H9 (cell line): ENCODE measurements at regions not wholly inside any gene's neighbourhood (a gene's known extent, or its start where the extent isn't known, plus 50 kb on each side); places are given as distances from the start of the nearest gene placed in this dataset.

Experiments
- DNase-seq: peaks from one replicate; pipeline ENCODE4 v3.0.0-alpha.2; 2017
- H2AFZ ChIP-seq: one replicate; pipeline ENCODE4 v1.6.1; 2013; ENCODE audit warnings: mild to moderate bottlenecking, low read length, control low read depth, moderate library complexity
- H2AK5ac ChIP-seq: 2 replicates; pipeline ENCODE4 v1.6.1; 2013; ENCODE audit warnings: low read length, control low read depth, mixed read lengths; ENCODE audit not compliant: insufficient read length
- H2BK120ac ChIP-seq: one replicate; pipeline ENCODE4 v1.6.1; 2013; ENCODE audit warnings: low read depth, mild to moderate bottlenecking, low read length, control low read depth, inconsistent platforms; ENCODE audit not compliant: poor library complexity, severe bottlenecking
- H2BK12ac ChIP-seq: 2 replicates; pipeline ENCODE4 v1.6.1; 2013; ENCODE audit warnings: low read length, control low read depth, mixed read lengths, low read depth; ENCODE audit not compliant: insufficient read length
- H2BK15ac ChIP-seq: 2 replicates; pipeline ENCODE4 v1.6.1; 2013; ENCODE audit warnings: low read depth, low read length, control low read depth
- H2BK20ac ChIP-seq: one replicate; pipeline ENCODE4 v1.6.1; 2013; ENCODE audit warnings: low read depth, mild to moderate bottlenecking, low read length, control low read depth, inconsistent platforms; ENCODE audit not compliant: poor library complexity, severe bottlenecking
- H2BK5ac ChIP-seq: 2 replicates; pipeline ENCODE4 v1.6.1; 2013; ENCODE audit warnings: low read length, control low read depth, mixed read lengths; ENCODE audit not compliant: insufficient read length
- H3K14ac ChIP-seq: 2 replicates; pipeline ENCODE4 v1.6.1; 2013; ENCODE audit warnings: low read length, control low read depth; ENCODE audit not compliant: insufficient read depth
- H3K18ac ChIP-seq: 2 replicates; pipeline ENCODE4 v1.6.1; 2013; ENCODE audit warnings: low read depth, mild to moderate bottlenecking, mixed read lengths, low read length, control low read depth; ENCODE audit not compliant: insufficient read length
- H3K23ac ChIP-seq: 2 replicates; pipeline ENCODE4 v1.6.1; 2013; ENCODE audit warnings: low read length, control low read depth, mixed read lengths, low read depth; ENCODE audit not compliant: insufficient read length
- H3K23me2 ChIP-seq: 2 replicates; pipeline ENCODE4 v1.6.1; 2013; ENCODE audit warnings: low read depth, mild to moderate bottlenecking, mixed read lengths, low read length, control low read depth; ENCODE audit not compliant: insufficient read length, poor library complexity, severe bottlenecking
- H3K27ac ChIP-seq: 2 replicates; pipeline ENCODE4 v1.5.1; 2013; ENCODE audit warnings: low read length, control low read depth, mixed read lengths, low read depth; ENCODE audit not compliant: insufficient read length
- H3K27me3 ChIP-seq: 2 replicates; pipeline ENCODE4 v1.6.1; 2013; ENCODE audit warnings: low read length, control low read depth, inconsistent platforms; ENCODE audit not compliant: insufficient read depth
- H3K4ac ChIP-seq: 2 replicates; pipeline ENCODE4 v1.6.1; 2013; ENCODE audit warnings: low read depth, mild to moderate bottlenecking, control low read depth, inconsistent platforms, low read length, moderate library complexity
- H3K4me1 ChIP-seq: 2 replicates; pipeline ENCODE4 v1.6.1; 2013; ENCODE audit warnings: low read length, control low read depth, inconsistent platforms; ENCODE audit not compliant: insufficient read depth
- H3K4me2 ChIP-seq: 2 replicates; pipeline ENCODE4 v1.6.1; 2013; ENCODE audit warnings: low read length, control low read depth, mixed read lengths; ENCODE audit not compliant: insufficient read length, insufficient read depth
- H3K56ac ChIP-seq: 2 replicates; pipeline ENCODE4 v1.6.1; 2013; ENCODE audit warnings: low read depth, mild to moderate bottlenecking, mixed read lengths, low read length, control low read depth; ENCODE audit not compliant: insufficient read length
- H3K79me1 ChIP-seq: 2 replicates; pipeline ENCODE4 v1.6.1; 2013; ENCODE audit warnings: low read depth, mild to moderate bottlenecking, moderate library complexity, low read length, control low read depth, inconsistent platforms; ENCODE audit not compliant: insufficient read depth, poor library complexity, severe bottlenecking
- H3K79me2 ChIP-seq: 2 replicates; pipeline ENCODE4 v1.6.1; 2013; ENCODE audit warnings: low read length, control low read depth, inconsistent platforms; ENCODE audit not compliant: insufficient read depth
- H3K9ac ChIP-seq: 2 replicates; pipeline ENCODE4 v1.6.1; 2013; ENCODE audit warnings: low read length, control low read depth, mixed read lengths; ENCODE audit not compliant: insufficient read length; ENCODE audit errors: extremely low read depth
- H3K9me3 ChIP-seq: one replicate; pipeline ENCODE4 v1.6.1; 2013; ENCODE audit warnings: low read depth, low read length, inconsistent platforms; ENCODE audit not compliant: control insufficient read depth
- H3T11ph ChIP-seq: one replicate; pipeline ENCODE4 v1.6.1; 2013; ENCODE audit warnings: mild to moderate bottlenecking, low read length, control low read depth, inconsistent platforms
- H4K20me1 ChIP-seq: one replicate; pipeline ENCODE4 v1.6.1; 2013; ENCODE audit not compliant: control insufficient read depth, insufficient read length, insufficient read depth
- H4K5ac ChIP-seq: 2 replicates; pipeline ENCODE4 v1.6.1; 2013; ENCODE audit warnings: low read depth, mild to moderate bottlenecking, mixed read lengths, low read length, control low read depth; ENCODE audit not compliant: insufficient read length
- H4K8ac ChIP-seq: replicated peaks from 2 replicates; pipeline ENCODE4 v1.6.1; 2013; ENCODE audit warnings: low read length, control low read depth, mixed read lengths, low read depth; ENCODE audit not compliant: insufficient read length
- H4K91ac ChIP-seq: 2 replicates; pipeline ENCODE4 v1.6.1; 2013; ENCODE audit warnings: low read depth, mild to moderate bottlenecking, moderate library complexity, mixed read lengths, low read length, control low read depth; ENCODE audit not compliant: insufficient read length
- H3K27ac Mint-ChIP-seq, 3 experiments: 2 replicates in 2 of 3; 3 replicates in 1 of 3; pipeline ENCODE4 v1.8.0; 2020 to 2021; ENCODE audit warnings: mixed read lengths in 3 of 3, mild to moderate bottlenecking in 1 of 3, moderate library complexity in 1 of 3
- H3K27me3 Mint-ChIP-seq: 2 replicates; pipeline ENCODE4 v1.8.0; 2021; ENCODE audit warnings: low read depth, mild to moderate bottlenecking, moderate library complexity, mixed read lengths
- H3K36me3 Mint-ChIP-seq, 3 experiments: 2 replicates in 2 of 3; 3 replicates in 1 of 3; pipeline ENCODE4 v1.8.0; 2020 to 2021; ENCODE audit warnings: low read depth in 3 of 3, mixed read lengths in 3 of 3; ENCODE audit not compliant: insufficient read depth in 1 of 3
- H3K4me1 Mint-ChIP-seq, 2 experiments: 2 replicates each; pipeline ENCODE4 v1.8.0; 2020; ENCODE audit warnings: mixed read lengths in 2 of 2
- H3K4me3 Mint-ChIP-seq, 2 experiments: 2 replicates in 1 of 2; 3 replicates in 1 of 2; pipeline ENCODE4 v1.8.0; 2020 to 2021; ENCODE audit warnings: mild to moderate bottlenecking in 2 of 2, mixed read lengths in 2 of 2, moderate library complexity in 1 of 2
- H3K9me3 Mint-ChIP-seq, 2 experiments: 2 replicates in 1 of 2; 3 replicates in 1 of 2; pipeline ENCODE4 v1.8.0; 2020; ENCODE audit warnings: mild to moderate bottlenecking in 2 of 2, mixed read lengths in 2 of 2, moderate library complexity in 1 of 2
- WGBS: extraction: QIAGEN DNeasy Blood & Tissue Kit; methylation state at CpG from one replicate; pipeline ENCODE4 v1.1.7; 2013; ENCODE audit warnings: missing lambda C conversion rate, low lambda C conversion rate, mixed read lengths; ENCODE audit not compliant: insufficient read length; ENCODE audit errors: extremely low coverage; 5-methylcytosine and 5-hydroxymethylcytosine counted together
- TF ChIP-seq, protein P1 (sequence below): fragments of 200-600 bp; sonication (generic); conservative IDR thresholded peaks from 3 replicates; pipeline ENCODE4 v1.8.0; 2021; ENCODE audit warnings: antibody characterized with exemption, mild to moderate bottlenecking

DNA sequence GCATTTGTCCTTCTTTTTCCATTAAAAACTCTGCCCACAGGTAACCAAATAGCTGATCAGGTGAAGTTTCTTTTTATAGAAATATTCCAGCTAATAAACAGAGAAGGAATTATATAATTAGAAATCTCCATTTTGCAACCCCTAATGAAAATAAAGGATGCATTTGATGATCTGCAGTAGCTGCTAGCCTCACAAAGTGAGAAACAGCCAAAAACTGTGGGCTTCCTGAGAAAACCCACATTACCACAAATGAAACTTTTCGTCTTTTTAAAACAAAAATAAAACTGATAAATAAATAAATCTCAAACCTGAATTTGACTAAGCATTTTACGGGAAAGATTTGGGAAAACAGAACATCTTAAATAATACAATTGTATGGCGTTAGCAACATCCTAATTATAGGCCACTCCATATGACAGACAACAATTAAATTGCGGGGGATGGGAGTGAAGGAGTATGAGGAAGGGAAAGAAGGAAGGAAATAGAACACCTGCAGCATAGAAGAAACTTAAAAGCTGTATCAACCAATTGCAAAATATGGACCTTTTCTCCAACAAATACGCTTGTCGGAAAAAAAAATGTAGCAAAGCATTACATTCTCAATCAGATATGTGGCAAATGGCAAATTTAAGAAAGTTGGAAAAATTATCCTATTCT is 283.0 kb upstream of the ITGA1 start:
- Histone ChIP-seq H3K56ac (no peak overlapping the region), H3K23me2 (no peaks in the 10 kb centered on the region), H3K79me1 (no peaks in the 10 kb centered on the region), H3K27ac (no peak overlapping the region), H2BK20ac (no peak overlapping the region), H3K23ac (no peak overlapping the region), H2BK12ac (no peak overlapping the region), H3K9me3 (no peaks in the 10 kb centered on the region), H4K5ac (no peak overlapping the region), H3K9ac (no peak overlapping the region), H3K18ac (no peak overlapping the region), H2BK15ac (no peak overlapping the region), H2BK120ac (no peak overlapping the region), H2AFZ (no peak overlapping the region), H3T11ph (no peak overlapping the region), H2AK5ac (no peak overlapping the region), H4K91ac (no peak overlapping the region), H3K27me3 (no peaks in the 10 kb centered on the region), H3K79me2 (no peaks in the 10 kb centered on the region), H4K8ac (no peak overlapping the region), H3K4me2 (no peak overlapping the region), H3K4ac (no peak overlapping the region), H3K14ac (no peak overlapping the region), H2BK5ac (no peak overlapping the region), H4K20me1 (no peaks in the 10 kb centered on the region), H3K4me1 (no peaks in the 10 kb centered on the region)
- Mint-ChIP-seq H3K4me3 (no peak overlapping the region), H3K27ac (no peak overlapping the region), H3K27me3 (no peaks in the 10 kb centered on the region), H3K9me3 (no peaks in the 10 kb centered on the region), H3K36me3 (no peaks in the 10 kb centered on the region), H3K4me1 (peaks cover 3% of the 10 kb centered on the region in 2 experiments; a peak in 1 of 4 replicates)
- no CpG with 5 or more reads among the region's 6 CpGs for WGBS
- no peak for DNase-seq
- TF ChIP-seq, protein P1, sequence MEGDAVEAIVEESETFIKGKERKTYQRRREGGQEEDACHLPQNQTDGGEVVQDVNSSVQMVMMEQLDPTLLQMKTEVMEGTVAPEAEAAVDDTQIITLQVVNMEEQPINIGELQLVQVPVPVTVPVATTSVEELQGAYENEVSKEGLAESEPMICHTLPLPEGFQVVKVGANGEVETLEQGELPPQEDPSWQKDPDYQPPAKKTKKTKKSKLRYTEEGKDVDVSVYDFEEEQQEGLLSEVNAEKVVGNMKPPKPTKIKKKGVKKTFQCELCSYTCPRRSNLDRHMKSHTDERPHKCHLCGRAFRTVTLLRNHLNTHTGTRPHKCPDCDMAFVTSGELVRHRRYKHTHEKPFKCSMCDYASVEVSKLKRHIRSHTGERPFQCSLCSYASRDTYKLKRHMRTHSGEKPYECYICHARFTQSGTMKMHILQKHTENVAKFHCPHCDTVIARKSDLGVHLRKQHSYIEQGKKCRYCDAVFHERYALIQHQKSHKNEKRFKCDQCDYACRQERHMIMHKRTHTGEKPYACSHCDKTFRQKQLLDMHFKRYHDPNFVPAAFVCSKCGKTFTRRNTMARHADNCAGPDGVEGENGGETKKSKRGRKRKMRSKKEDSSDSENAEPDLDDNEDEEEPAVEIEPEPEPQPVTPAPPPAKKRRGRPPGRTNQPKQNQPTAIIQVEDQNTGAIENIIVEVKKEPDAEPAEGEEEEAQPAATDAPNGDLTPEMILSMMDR = no peak
